Left ventricle myocardium inferior (tissue), 1 donor: ENCODE measurements at regions not wholly inside any gene's neighbourhood (a gene's known extent, or its start where the extent isn't known, plus 50 kb on each side); places are given as distances from the start of the nearest gene placed in this dataset.
"Not testable (repeated sequence)": the region's sequence is repeated elsewhere in the genome, so short reads cannot be mapped to it uniquely, and the experiment has no call there.

Experiments used
- DNase-seq: peaks from one replicate; pipeline ENCODE4 v3.0.0-alpha.2; 2020
- H3K27ac ChIP-seq: fragments of 200-600 bp; replicated peaks from 2 replicates; pipeline ENCODE4 v1.8.0; 2021
- H3K27me3 ChIP-seq: fragments of 200-600 bp; 2 replicates; pipeline ENCODE4 v1.8.0; 2021; ENCODE audit warnings: low read depth
- H3K36me3 ChIP-seq: fragments of 200-600 bp; 2 replicates; pipeline ENCODE4 v1.8.0; 2021
- H3K4me1 ChIP-seq: fragments of 200-600 bp; 2 replicates; pipeline ENCODE4 v1.8.0; 2021
- H3K4me3 ChIP-seq: fragments of 200-600 bp; 2 replicates; pipeline ENCODE4 v1.8.0; 2021; ENCODE audit warnings: mild to moderate bottlenecking, moderate library complexity
- H3K9me3 ChIP-seq: fragments of 200-600 bp; replicated peaks from 2 replicates; pipeline ENCODE4 v1.8.0; 2021
- intact Hi-C: fragments of 100-400 bp; cut with micrococcal nuclease; formaldehyde crosslinking; loops from one replicate; pipeline ENCODE4 v1.11.0; 2022
- TF ChIP-seq, protein P1 (sequence below): fragments of 200-600 bp; IDR thresholded peaks from 2 replicates; pipeline ENCODE4 v1.8.0; 2021; ENCODE audit warnings: antibody characterized with exemption, mild to moderate bottlenecking, borderline replicate concordance
- donor health status: DM: no; HTN: yes; CAD: no; lungs with severe emphysema.

- intact Hi-C loops: no loop called here
- peaks cover 16% of the 10 kb centered on the region for H3K9me3 ChIP-seq
- peaks cover 10% of the 10 kb centered on the region for H3K27me3 ChIP-seq
- TF ChIP-seq, protein P1, sequence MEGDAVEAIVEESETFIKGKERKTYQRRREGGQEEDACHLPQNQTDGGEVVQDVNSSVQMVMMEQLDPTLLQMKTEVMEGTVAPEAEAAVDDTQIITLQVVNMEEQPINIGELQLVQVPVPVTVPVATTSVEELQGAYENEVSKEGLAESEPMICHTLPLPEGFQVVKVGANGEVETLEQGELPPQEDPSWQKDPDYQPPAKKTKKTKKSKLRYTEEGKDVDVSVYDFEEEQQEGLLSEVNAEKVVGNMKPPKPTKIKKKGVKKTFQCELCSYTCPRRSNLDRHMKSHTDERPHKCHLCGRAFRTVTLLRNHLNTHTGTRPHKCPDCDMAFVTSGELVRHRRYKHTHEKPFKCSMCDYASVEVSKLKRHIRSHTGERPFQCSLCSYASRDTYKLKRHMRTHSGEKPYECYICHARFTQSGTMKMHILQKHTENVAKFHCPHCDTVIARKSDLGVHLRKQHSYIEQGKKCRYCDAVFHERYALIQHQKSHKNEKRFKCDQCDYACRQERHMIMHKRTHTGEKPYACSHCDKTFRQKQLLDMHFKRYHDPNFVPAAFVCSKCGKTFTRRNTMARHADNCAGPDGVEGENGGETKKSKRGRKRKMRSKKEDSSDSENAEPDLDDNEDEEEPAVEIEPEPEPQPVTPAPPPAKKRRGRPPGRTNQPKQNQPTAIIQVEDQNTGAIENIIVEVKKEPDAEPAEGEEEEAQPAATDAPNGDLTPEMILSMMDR: no peak
- H3K4me3 ChIP-seq: no peak overlapping the region
- no peak for DNase-seq
- H3K27ac ChIP-seq: no peak overlapping the region
- H3K36me3 ChIP-seq: no peaks in the 10 kb centered on the region
- no peaks in the 10 kb centered on the region for H3K4me1 ChIP-seq
Observed at GRCh38 chrX:1836683-1837082, 221.8 kb downstream of the ASMT start.

GRCh38 chrX:1841746-1842145 is 226.9 kb downstream of the ASMT start:
- Histone ChIP-seq H3K9me3 (peaks cover 11% of the 10 kb centered on the region), H3K27me3 (no peaks in the 10 kb centered on the region), H3K36me3 (no peaks in the 10 kb centered on the region), H3K4me1 (no peaks in the 10 kb centered on the region), H3K4me3 (no peak overlapping the region), H3K27ac (no peak overlapping the region)
- TF ChIP-seq, protein P1: no peak
- DNase-seq: no peak
- intact Hi-C loops: no loop called here

DNA sequence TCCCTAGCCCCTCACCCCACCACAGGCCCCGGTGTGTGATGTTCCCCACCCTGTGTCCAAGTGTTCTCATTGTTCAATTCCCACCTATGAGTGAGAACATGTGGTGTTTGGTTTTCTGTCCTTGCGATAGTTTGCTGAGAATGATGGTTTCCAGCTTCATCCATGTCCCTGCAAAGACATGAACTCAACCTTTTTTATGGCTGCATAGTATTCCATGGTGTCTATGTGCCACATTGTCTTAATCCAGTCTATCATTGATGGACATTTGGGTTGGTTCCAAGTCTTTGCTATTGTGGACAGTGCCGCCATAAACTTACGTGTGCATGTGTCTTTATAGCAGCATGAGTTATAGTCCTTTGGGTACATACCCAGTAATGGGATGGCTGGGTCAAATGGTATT is 232.1 kb downstream of the ASMT start:
- H3K4me3 ChIP-seq, H3K4me1 ChIP-seq, H3K27me3 ChIP-seq, intact Hi-C loops, DNase-seq, H3K9me3 ChIP-seq, H3K36me3 ChIP-seq, H3K27ac ChIP-seq: not testable (repeated sequence)

- H3K36me3 ChIP-seq, DNase-seq, H3K4me1 ChIP-seq, H3K27ac ChIP-seq, H3K27me3 ChIP-seq, intact Hi-C loops, H3K4me3 ChIP-seq: not testable (repeated sequence)
- H3K9me3 ChIP-seq: peaks cover 15% of the 10 kb centered on the region
Observed at GRCh38 chrX:1847790-1848189, 232.9 kb downstream of the ASMT start.

DNA sequence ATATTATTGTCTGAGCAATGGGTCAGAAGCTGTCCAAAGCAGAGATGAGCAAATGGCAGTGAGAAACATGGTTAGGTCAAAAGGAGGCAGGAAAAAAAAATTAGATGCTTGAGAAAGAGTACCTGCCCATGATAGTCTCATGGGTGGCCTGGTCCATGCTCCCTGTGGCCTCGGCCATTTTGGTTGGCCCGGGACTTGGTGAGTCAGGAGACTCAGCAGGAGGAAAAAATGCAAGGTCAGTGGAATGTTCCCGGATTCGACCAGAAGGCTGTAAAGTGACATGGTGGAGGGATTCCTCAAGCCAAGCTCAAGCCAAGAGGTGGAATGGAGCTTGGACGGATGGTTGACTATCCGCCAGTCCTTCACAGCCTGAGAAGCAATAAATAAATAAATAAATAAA is 236.7 kb downstream of the ASMT start:
- Histone ChIP-seq H3K4me3 (no peak overlapping the region), H3K9me3 (peaks cover 19% of the 10 kb centered on the region), H3K36me3 (no peaks in the 10 kb centered on the region), H3K27ac (no peak overlapping the region), H3K4me1 (no peaks in the 10 kb centered on the region), H3K27me3 (no peaks in the 10 kb centered on the region)
- intact Hi-C loops: no loop called here
- TF ChIP-seq, protein P1: no peak
- no peak for DNase-seq

DNA sequence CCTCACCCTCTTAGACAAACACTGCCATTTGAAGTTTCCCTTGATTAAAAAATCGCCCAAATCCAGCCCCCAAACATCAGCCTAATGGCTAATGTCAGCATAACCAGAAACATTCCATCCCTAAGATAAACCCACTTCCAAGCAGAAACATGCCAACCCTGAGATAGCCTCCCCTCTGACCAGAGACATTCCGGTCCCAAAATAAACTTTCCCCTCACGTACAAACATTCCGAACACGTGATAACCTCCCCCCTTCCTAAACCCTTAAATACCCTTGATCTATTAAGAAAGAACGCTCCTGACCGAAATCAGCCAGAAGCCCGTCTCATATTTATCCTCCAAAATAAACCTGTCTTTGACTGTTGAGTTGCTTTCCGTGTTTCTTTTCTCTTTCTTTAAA is 237.2 kb downstream of the ASMT start:
- intact Hi-C loops: no loop called here
- Histone ChIP-seq H3K4me3 (no peak overlapping the region), H3K27ac (no peak overlapping the region), H3K27me3 (no peaks in the 10 kb centered on the region), H3K36me3 (no peaks in the 10 kb centered on the region), H3K4me1 (no peaks in the 10 kb centered on the region), H3K9me3 (peaks cover 19% of the 10 kb centered on the region)
- TF ChIP-seq, protein P1: no peak
- no peak for DNase-seq

GRCh38 chrX:1853447-1853846 is 238.6 kb downstream of the ASMT start:
- Histone ChIP-seq H3K4me3 (no peak overlapping the region), H3K36me3 (no peaks in the 10 kb centered on the region), H3K27me3 (no peaks in the 10 kb centered on the region), H3K27ac (no peak overlapping the region), H3K4me1 (no peaks in the 10 kb centered on the region), H3K9me3 (peaks cover 19% of the 10 kb centered on the region)
- intact Hi-C loops: no loop called here
- TF ChIP-seq, protein P1: no peak
- DNase-seq: no peak
